Cerebellar cortex (tissue), 1 donor: ENCODE measurements at regions not wholly inside any gene's neighbourhood (a gene's known extent, or its start where the extent isn't known, plus 50 kb on each side); places are given as distances from the start of the nearest gene placed in this dataset.
"Not testable (repeated sequence)": the region's sequence is repeated elsewhere in the genome, so short reads cannot be mapped to it uniquely, and the experiment has no call there.

Experiments used
- DNase-seq: peaks from one replicate; pipeline ENCODE4 v3.0.0-alpha.2; 2015; ENCODE audit warnings: low spot score

DNA sequence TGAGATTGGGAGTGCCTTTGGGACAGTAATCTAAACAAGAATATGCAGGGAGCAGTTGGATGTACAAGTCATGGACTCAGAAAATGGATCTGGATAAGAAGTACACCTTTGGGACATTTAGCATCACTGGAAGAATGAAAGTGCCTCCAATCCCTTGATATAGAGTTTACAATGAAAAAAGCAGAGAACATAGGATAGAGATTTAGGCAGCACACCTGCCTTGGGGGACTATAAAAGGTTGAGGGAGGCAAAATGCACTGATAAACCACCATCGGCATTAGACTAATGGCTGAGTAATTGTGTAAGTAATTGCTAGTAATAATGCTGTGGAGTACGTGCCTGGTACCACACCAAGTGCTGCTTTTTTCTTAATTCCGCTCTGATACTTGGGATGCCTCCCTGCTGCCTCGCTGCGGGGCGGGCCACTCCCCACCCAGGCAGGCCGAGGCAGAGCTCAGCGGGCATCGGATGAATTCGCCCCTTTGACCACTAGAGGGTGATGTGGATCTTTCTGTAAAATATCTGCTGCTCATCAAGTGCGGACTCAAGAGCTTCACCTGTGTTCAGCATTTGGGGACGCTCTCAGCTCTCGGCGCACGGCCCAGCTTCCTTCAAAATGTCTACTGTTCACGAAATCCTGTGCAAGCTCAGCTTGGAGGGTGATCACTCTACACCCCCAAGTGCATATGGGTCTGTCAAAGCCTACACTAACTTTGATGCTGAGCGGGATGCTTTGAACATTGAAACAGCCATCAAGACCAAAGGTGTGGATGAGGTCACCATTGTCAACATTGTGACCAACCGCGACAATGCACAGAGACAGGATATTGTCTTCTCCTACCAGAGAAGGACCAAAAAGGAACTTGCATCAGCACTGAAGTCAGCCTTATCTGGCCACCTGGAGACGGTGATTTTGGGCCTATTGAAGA is 99.9 kb downstream of the ANKRD18B start:
- DNase-seq, result peak; percentile 90

DNA sequence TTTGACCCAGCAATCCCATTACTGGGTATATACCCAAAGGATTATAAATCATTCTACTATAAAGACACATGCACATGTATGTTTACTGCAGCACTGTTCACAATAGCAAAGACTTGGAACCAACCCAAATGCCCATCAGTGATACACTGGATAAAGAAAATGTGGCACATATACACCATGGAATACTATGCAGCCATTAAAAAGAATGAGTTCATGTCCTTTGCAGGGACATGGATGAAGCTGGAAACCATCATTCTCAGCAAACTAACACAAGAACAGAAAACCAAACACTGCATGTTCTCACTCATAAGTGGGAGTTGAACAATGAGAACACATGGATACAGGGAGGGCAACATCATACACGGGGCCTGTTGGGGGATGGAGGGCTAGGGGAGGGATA is 104.3 kb downstream of the ANKRD18B start:
- DNase-seq, result not testable (repeated sequence)

DNA sequence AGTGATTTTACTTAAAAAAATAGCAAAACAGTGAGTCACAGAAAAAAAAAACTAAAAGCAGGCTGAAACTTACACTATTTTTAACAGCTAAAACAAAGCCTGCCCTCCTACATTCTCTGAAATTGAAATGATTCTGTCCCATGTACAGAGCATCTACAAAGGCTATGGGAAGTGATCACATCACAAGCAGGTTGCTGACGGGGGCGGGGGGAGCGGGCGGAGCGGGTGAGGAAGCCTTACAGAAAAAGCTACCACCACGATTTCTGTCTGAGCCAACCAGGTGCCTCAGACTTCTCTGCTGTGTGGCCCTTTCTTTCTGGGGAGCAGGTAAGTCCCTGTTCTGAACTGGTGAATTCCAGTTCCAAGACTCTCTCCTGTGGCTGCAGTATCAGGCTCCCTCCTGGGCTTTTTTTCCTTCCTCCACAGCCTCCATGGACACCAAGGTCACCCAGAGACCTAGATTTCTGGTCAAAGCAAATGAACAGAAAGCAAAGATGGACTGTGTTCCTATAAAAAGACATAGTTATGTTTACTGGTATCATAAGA is 104.9 kb downstream of the ANKRD18B start:
- DNase-seq, result no peak

DNA sequence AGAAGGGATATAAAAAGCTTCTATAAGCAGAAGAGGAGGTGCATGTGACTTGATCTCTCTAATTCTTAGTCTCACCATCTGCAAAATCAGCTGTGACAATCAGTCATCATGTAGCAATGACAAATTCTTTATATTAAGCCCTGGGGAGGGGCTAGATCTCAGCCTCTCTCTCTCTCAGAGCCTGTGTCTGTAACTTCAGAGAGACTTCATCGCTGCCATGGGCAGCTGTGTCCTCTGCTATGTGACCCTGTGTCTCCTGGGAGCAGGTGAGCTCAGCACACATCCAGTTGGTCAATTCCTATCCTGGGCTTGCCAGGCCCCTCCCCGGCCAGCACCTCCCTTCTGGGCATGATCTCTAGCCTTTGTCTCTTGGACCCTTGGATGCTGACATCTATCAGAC is 109.6 kb downstream of the ANKRD18B start:
- DNase-seq, result no peak

DNA sequence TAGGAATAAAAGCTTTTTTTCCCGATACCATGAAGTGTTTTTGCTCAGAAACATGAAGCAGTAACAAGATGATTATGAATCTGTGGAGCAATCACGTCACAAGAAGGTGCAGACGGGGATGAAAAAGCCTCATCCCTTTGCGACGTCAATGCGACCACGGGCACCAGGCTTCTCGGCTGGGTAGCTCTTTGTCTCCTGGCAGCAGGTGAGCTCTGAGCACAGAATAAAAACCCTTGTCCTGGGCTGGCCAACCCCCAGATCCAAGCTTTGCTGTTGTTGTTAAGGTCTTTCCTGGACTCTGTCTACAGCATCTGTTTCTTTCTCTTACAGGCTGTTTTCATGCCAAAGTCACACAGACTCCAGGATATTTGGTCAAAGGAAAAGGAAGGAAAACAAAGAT is 113.8 kb downstream of the ANKRD18B start:
- DNase-seq, result no peak

DNA sequence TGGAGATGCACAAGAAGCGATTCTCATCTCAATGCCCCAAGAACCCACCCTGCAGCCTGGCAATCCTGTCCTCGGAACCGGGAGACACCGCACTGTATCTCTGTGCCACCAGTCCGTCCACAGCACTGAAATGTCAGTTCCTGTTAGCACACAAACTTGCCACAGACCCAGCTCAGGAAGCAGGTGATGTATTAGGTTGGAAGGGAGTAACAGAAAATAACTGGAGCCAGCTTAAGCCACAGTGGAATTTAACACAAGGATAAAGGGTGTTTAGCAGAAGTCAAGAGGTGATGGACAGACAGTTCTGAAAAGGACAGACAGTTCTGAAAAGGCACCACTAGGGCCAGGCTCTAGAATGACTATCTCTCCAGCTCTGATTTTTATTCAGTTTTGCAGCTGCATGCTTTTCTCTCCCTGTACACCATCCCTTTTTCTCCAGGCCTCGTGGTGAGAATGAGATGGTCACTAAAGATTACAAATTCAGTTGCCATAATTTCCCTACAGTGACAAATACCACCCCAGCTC is 114.4 kb downstream of the ANKRD18B start:
- DNase-seq, result no peak

DNA sequence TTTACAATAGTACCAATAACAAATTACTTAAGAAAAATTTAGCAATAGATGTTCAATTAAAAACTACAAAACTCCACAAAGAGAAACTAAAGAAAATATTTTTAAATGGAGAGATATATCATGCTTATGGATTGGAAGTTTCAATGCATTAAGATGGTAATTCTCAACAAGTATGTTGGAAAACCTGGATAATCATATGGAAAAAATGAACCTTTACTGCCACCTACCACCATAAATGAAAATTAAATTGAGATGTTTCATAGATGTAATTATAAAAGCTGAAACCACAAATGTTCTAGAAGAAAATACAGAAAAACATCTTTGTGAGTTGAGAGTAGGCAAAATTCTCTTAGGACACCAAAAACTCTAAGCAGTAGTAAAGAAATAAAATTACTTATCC is 121.7 kb downstream of the ANKRD18B start:
- no peak for DNase-seq

DNA sequence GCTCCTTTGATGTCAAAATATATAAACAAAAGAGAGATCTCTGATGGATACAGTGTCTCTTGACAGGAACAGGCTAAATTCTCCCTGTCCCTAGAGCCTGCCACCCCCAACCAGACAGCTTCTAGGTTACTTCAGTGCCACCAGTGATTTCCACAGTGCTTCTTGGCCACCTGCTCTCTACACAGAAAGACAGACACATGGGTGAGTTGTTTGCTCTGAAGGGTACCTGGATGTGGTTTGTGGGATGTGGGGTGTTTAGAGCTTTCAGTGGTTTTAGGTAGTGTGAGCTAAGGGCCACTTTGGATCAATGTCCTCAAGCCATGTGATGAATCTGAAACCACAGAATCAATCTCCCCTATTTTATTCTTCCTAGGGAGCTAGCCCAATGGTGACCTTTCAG is 125.4 kb downstream of the ANKRD18B start:
- DNase-seq, result no peak

DNA sequence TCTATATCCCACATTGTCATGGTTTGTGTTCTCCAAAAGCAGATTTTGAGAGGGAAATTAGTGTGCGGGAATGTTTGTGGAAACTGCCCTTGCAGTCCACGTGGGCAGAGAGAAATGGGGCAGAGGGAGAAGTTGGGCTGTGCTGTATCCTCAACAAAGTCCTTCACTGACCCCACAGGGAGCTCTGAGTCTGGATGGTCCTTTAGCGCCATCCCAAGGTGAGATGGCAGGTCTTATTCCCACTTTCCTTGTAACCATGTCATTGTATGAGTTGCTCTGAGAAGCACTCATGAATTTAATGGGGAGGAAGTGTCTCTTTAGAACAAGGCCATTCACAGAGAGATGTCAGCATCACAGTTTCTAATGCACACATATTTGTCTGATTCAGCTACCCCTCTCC is 127.1 kb downstream of the ANKRD18B start:
- DNase-seq, result no peak

DNA sequence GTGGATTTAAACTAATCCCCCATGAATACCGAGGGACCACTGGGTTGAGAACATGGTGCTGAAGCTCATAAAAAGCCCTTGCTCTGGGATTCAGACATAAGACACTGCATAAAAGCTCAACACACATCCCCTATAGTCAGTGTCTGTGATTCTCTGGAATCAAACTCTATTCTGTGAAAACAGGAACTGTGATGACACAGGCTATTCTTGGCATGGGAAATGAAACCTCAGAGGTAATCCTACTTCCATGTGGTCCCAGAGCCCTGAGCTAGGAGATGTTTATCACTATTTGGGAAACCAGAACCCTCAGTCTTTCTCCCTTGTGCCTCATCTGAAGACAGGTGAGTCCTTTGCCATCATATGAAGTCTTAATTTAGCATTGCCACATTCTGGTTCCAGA is 135.4 kb upstream of the PRSS3 start:
- DNase-seq, result no peak

DNA sequence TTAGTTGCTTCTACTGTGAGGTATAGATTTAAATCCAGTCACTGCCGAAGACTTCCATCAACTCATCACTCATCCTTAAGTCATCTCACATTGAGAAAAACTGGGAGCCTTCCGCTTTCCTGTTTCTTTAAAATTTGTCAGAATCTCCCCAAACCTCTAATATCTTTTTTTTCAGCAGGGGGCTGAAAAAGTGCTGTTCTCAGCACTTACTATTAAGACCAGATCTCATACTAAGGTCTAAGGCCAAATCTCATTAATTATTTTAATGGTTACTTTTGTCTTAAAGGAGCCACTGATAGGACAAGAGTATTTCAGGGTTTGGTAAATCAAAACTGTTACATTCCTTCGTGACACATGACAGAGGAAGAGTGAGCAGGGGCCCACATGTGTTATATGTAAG is 134.6 kb upstream of the PRSS3 start:
- DNase-seq, result no peak

DNA sequence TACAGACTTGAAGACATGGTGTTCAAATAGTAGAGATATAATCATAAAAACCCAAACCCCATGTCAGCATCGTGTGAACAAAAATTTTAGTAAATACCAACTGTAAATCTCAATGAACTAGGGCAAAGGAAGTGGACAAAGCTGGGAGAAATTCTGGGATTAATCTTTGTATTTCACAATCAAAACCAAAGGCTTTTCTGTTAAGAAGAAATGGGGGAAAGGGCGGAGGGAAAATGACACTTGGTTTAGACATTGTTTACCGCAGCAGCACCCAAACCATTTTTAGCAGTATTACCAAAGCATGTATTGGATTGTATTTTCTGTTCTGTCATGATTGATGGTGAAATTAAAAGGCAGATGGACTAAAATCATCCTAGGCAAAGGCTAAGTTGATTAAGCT is 134.2 kb upstream of the PRSS3 start:
- no peak for DNase-seq

DNA sequence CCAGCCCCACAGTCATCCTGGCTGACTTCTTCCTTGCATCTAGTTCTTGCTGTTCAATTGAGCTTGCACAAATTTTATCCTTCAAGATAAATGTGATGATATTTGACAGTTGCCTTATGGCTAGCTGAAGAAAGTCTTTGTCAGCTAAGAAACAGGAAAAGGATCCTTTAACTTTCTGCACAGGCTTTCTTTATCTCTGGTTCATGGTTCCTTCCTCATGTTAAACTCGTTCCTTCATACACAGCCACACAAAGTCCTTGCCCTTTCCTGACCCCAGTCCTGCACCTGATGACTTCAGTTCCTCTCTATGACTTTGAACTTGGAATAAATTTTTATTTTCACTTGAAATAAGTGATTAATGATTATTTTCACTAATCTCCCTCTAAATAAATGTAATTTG is 132.5 kb upstream of the PRSS3 start:
- no peak for DNase-seq

DNA sequence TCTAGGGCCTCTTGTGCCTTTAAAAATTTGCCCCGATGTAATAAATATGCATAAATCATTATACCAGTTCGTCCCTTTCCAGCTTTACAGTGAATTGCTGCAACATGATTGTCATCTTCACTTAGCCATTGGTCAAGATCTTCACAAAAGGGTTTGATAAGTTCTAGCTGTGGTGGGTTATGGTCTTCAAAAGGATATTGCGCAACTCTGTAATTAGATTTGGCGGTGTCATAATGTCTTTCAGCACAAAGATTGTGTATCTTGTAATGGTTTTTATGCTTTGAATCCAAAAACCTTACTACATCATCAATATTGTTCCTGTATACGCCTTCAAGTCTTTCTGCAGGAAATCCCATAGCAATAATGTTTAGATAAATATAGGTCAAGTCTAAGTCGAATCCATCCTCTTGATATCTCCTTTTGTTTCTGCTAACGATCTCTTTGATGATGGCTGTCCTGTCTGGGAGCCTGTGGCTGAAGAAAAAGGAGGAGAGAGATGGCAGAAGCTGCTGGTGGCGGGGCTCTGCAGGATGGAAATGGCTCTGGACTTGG is 119.1 kb upstream of the PRSS3 start:
- peak; percentile 61 for DNase-seq

DNA sequence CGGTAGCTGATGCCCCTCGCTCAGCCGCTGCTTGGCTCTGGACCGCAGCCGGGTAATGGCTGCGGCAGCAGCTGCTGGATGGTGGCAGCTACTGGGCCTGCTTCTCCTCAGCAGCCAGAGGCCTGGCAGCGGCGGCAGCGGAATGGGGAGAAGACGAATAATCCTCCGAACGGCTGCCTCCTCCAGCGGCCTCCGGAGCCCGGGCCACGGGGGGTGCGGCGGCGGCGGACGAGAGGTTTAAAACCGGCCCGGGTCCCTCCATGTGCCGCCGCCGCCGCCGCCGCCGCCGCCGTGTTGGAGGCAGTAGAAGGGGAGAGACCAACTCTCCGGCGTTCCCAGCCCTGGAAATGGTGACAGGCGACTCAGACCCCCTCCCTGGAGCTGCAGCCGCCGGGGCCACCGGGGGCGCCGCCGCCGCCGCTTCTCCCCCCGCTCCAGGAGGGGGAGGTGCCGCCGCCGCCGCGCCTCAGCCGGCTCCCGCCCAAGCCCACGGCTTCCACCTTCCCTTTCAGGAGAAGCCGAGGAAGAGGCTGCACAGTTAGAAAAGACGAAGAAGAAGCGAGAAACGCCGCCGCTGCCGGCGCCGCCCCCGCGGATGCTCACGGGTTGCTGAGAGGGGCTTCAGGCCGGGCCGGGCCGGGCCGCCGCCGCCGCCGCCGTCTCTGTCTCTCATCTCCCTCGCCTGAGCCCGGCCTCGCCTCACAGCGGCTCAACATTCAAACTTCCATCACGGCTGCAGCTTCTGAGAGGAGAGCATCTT is 118.4 kb upstream of the PRSS3 start:
- DNase-seq, result peak; percentile 70

DNA sequence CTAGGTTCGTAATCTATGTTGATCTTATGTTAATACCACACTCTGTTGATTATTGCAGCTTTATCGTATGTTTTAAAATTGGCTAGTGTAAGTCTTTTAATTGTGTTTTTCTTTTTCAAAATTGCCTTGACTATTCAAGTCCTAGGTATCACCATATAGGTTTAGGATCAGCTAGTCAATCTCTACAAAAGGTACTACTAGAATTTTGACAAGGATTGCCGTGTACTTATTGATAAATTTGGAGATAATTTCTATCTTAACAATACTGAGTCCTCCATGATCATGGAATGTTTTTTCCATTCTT is 117.9 kb upstream of the PRSS3 start:
- DNase-seq, result no peak

DNA sequence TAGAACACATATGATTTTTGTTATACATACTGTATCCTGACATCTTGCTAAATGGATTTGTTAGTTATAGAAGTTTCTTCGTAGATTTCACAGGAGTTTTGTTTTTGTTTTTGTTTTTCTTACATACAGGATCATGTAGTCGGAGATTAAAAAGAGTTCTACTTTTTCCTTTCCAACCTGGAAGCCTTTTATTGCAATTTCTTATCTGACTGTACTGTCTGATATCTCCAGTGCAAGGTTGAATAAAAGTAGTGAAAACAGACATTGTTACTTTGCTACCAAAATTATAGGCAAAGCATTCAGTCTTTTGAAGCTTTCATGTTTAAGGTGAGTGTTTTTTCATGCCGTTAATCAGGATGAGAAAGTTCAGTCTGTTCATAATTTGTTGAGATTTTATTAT is 117.4 kb upstream of the PRSS3 start:
- peak; percentile 38 for DNase-seq

DNA sequence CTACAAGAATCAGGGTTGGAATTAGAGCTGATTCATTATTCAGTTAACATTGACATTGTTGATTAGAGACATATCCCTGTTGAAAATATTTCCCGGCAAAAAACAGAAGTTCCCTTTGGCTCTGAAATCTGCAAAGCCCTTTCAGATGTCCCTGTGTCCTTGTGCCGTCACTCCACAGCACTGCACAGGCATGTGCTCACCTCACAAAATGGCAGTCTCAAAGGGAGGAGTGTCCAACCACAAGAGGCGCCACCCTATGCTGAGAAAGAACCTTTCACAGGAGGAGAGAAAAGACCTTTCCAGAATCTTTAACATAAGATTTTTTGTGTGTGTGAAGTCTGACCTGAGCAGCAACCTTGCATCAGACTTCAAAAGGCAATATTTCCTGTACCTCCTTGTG is 112.8 kb upstream of the PRSS3 start:
- DNase-seq, result no peak

DNA sequence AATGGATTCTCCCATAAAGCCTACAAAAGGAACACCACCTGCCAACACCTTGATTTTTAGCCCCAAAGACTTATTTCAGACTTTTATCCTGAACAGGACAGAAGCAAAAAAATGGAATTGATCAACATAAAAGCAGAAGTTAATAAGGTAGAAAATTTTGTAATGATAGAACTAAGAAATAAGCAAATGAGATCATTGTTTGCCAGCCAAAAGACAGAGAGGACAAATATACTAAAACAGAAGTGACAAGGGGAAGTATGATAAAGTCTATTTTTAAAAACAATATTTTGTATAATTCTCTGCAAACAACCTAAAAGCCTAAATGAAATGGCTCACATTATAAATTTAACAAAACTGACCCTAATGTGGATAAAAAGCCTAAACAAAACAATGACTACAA is 110.5 kb upstream of the PRSS3 start:
- DNase-seq, result no peak

DNA sequence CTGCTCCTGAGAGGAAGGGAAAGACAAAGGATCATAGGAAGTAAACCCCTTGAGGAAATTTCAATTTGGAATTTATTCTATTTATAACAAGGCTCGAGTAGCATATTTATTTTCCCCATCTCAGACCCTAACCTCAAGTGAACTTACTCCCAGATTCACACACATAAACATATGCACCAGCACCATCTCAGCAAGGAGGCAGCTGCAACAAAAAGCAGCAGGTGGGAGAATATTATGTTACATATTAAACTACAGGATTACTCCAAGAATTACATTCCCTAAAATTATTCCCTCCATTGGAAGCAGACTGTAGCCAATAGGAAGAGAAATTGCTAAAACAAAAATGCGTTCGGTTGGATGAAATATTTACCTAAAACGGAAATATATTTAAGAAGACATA is 108.4 kb upstream of the PRSS3 start:
- no peak for DNase-seq

DNA sequence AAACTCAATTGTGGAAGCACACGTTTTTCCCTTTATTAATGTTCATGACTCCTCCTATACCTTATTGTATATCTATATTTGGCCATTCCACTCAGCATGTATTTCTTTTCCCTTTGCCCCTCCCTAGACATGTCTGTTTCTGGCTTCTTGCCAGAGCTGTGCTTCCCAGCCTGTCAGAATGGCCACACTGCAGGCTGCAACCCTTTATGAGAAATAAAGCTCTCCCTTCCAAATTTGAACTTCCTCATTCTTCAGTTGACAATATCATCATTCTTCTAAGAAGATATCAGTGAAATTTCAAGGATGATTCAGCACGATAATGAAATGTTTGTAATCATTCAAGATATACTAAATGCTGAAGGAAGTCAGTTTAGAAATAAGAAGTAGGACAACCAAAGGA is 107.6 kb upstream of the PRSS3 start:
- DNase-seq, result no peak

DNA sequence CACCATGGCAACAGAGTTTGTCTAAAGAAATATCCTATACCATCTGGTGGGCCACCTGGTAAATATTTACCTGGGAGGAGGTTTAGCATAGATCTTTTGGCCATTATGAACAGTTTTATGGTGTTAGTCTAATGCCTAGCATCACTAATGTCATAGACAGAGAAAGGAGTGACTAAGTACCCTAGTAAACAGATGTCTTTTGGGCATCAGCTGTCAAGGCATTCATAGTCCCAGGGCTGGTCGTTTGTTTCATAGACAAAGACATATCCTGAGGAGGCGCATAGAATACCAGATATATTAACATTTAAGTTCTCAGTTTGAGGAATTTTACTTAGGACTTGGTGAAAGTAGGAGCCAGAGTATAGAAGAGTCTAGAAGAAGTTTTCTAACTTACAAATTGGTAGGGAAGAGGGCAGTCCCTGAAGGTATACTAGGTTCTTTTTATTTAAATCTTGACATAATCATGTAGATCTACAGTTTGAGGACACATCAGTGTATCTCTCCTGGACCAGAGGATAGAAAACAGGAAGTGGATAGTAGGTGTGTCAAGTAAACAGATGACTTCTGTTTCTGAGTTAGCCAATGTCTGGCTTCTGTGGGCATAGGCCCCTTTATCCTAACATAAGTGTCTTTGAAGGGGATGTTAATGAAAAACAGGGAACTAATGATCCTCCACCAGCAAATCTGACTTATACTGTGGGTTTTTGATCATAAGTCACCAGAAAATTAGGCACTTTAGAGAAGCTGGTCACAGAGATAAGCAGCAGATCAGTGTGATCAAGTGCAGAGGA is 105.0 kb upstream of the PRSS3 start:
- DNase-seq, result no peak
